DMS153 (cell line): ENCODE measurements at regions not wholly inside any gene's neighbourhood (a gene's known extent, or its start where the extent isn't known, plus 50 kb on each side); places are given as distances from the start of the nearest gene placed in this dataset.
"Not testable (repeated sequence)": the region's sequence is repeated elsewhere in the genome, so short reads cannot be mapped to it uniquely, and the experiment has no call there.

ENCODE experiments used
- DNase-seq: peaks from one replicate; lab custom pipeline; 2025; lab: John Stamatoyannopoulos, UW

DNA sequence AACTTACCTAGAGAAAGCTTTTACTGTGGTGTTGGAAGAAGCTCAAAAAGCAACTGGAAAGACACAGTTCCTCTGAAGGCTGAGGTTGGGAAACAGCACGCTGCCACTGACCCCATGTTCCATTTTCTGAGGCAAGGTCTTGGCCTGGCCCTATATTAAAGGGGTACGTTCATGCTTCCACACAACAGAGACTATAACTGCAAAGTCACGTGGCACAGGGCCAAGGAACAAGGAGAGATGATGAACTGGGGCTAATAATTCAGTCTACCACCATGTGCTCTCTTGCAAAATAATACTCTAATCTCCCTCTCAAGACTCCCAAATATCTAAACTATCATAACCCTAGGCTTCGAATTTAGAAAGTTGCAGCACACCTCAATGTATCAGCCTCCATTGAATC lies 381.6 kb downstream of the DSEL start:
- DNase-seq: no peak

DNA sequence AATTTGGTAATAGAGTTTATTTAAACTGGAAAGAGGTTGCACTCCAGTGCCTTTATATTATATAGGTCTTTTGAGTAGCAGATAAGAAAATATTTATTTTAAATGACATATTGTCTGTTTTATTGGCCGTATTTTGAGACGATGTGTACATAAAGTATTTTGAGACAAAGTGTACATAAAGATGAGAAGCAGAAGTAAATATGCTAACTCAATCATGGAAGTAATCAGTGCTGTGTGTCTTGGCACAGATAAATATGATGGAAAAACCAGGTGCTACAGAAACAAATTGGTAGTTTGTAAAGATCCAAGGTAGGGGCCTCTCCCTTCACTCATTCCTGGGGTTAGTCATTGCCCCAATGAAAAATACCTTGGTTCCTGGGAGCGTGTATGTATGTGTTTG lies 382.9 kb downstream of the DSEL start:
- peak; percentile 92 for DNase-seq

DNA sequence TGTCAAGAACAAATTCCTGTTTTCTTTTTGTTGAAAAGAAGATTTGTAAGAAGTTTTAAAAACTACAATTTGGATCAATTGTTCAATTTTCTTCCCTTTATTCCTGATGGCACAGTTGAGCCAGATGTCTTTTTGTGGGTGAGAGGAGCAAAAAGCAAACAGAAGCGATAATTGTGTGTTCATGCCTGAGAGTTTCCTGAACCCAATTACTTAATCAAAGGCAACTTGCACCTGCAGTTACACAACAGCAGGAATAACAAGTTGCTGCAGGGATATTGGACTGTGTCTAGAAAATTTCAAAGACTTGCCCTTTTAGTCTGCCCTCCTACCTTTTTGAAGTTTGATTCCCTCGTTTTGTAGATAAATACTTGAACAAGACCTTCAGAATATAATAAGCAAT lies 383.6 kb downstream of the DSEL start:
- peak; percentile 20 for DNase-seq

DNA sequence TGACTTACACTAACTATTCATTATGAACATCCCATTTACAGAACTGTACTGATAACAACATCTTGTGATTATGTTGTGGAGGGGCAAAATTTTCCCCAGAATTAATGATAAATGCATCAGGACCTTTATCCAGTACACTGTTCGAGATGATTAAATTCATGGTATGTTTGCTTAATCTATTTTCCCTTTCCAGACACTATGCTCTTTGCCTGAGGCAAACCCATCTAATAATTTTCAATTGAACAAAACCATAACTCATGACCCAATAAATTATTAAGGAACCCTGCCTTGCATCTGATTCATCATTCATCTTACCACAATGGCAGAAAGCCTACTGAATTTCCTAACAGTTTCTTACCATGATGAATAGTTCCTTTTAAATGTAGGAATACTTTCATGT lies 385.0 kb downstream of the DSEL start:
- no peak for DNase-seq

GRCh38 chr18:67126751-67127150 lies 389.8 kb downstream of the DSEL start:
- not testable (repeated sequence) for DNase-seq

DNA sequence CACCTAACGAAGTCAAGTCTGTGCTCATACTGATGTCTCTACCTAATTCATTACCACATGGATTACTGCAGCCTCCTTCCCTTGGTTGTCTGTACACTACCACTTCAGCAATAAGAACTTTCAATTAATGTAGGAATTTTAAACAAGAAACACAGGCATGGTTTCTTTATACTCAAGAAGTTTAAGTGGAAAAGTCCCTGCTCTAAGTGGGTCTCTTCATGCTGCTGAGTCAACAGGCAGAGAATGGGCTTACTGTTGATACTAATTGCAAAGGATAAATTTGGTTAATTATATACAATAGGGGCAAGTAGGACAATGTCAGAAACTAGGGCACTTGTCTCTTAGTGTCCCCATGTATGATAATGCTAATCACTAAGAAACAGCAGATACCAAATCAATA lies 392.6 kb downstream of the DSEL start:
- DNase-seq: no peak

DNA sequence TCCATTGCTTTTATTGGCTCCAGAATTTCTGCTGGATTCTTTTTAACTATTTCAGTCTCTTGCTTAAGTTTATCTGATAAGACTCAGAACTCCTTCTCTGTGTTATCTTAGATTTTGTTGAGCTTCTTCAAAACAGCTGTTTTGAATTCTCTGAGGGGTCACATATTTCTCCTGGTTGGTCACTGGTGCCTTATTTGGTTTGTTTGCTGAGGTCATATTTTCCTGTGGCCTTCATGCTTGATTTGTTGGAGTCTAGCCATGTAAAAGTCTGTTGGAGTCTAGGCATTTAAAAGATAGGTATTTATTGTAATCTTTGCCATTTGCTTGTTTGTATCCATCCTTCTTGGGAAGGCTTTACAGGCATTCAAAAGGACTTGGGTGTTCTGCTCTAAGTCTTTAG lies 398.7 kb downstream of the DSEL start:
- DNase-seq: no peak

DNA sequence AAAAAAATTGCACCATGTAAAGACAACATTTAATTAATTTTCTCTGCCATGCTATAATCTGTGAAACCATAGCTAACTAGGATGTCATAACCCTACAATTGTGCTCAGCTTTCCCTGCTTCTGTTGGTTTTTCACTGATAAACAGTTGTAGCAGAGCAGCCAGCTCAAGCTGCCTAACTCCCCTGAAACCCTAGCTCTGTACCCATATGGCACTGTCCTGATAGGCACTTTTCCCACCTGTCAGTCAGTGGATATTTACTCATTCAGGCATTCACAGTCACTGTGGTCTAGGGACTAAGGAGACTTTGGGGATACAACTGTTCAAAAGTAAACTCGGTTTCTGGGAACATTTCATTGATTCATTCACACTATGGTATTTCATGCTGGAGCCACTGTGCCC lies 407.0 kb downstream of the DSEL start:
- DNase-seq: no peak

- no peak for DNase-seq
Observed at GRCh38 chr18:67108894-67109293, 407.6 kb downstream of the DSEL start.

- no peak for DNase-seq
Observed at GRCh38 chr18:67104700-67105284, 411.7 kb downstream of the DSEL start.

DNA sequence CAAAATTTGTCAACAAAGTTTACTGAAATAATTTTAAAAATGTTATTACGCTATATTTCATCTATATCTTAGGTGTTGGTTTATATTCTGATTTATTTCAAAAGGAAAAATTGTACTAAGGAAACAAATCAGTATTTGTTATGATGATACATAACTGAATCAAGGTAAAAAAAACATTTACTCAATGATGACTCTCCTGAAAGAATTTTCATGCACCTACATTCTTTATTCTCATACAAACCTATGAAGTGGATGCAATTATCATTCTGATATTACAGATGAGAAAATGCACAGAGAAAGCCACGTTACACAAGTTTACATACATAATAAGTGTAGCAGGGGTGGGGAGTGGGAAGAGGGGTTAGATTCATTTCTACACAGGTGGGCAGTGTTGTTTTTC lies 422.4 kb downstream of the DSEL start:
- DNase-seq: no peak

GRCh38 chr18:67092141-67092540 lies 424.4 kb downstream of the DSEL start:
- DNase-seq: no peak

DNA sequence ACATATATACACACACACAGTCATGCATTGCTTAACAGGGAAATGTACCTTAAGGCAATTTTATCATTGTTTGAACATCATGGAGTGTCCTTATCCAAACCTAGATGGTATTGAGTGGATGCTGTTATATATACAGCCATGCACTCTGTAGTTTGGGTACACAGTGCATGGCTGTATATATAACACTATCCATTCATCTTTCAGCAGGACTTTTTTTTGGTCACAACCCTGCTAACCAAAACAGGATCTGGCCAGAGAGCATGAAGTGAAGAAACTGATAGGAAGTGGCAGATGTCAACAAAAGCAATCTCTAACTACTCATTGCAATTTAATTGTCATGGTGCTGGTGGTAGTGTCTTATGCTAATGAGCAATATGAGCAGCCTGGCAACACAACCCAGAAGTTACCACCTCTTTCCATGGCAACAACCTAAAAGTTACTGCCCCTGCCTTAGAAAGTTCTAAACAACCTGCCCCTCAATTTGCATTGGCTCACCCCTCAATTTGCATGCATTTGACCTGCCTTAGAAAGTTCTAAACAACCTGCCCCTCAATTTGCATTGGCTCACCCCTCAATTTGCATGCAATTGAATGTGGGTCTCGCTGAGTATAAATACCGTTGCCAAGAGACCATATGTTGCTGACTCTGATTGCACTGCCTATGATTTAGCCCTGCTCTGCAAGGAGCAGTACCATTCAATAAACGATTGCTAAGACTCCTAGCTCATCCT lies 434.9 kb downstream of the DSEL start:
- no peak for DNase-seq

DNA sequence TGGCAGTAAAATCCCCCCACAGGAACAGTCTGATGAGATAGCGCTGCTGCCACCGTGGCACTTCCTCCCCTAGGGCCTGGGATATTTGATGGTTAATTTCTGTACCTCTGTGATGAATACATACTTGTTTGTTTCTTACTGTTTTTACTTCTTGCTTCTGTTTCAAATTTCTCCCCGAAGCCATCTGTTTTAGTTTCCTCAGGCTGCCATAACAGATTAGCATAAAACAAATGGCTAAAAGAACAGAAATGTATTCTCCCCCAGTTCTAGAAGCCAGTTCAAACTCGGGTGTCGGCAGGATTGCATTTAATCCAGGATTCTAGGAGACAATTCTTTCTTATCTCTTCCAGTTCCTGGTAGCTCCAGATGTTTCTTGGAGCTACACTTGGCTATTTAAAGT lies 435.9 kb downstream of the DSEL start:
- DNase-seq: no peak

GRCh38 chr18:67074309-67074708 lies 442.2 kb downstream of the DSEL start:
- DNase-seq: no peak

GRCh38 chr18:67072791-67073190 lies 443.7 kb downstream of the DSEL start:
- no peak for DNase-seq

DNA sequence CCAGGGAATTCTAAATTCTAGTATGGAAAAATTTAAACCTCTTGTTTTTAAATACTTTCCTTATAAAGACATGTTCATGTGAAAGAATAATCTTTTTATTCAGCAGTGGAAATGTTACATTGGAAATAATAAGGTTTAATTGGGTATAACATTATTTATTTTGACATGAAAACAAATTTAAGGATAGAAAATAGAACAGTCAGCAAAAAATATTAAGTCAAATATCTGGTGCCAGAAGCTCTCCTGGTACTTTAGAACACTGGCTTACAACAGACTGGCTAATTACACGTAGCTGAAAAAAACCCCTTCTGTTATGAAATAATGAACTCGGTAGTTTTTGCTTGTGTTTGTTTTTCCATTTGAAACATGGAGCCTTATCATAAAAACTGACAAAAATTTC lies 447.9 kb downstream of the DSEL start:
- no peak for DNase-seq

DNA sequence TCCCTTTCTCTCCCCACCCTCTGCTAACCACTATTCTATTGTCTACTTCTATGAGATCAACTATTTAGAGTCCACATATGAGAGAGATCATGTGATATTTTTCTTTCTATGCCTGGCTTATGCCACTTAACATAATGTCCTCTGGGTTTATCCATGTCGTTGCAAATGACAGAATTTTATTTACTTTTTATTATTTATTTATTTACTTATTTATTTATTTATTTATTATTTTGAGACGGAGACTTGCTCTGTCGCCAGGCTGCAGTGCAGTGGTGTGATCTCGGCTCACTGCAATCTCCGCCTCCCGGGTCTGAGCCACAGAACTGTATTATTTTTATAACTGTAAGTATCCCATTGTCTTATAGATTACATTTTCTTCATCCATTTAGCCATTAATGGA lies 443.4 kb upstream of the CDH19 start:
- no peak for DNase-seq

GRCh38 chr18:67043276-67043675 lies 439.4 kb upstream of the CDH19 start:
- DNase-seq: no peak

DNA sequence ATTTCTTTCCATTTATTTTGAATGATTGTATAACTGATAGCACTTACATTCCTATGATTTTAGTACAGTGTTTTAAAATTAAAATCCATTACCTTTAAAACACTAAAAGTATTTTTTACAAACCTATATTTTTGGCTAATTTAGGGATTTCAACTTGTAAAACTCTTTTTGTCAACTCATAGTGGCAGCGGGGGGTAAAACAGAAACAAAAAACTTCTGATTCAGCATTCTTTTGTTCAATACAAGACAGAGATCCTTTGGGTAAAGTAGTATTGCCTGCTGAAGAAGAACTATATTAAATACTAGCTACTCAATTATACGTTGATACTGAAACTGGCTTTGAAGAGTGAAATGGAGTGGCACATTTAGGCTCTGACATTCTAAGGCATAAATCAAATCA lies 437.4 kb upstream of the CDH19 start:
- no peak for DNase-seq

GRCh38 chr18:67035026-67035425 lies 431.1 kb upstream of the CDH19 start:
- no peak for DNase-seq

DNA sequence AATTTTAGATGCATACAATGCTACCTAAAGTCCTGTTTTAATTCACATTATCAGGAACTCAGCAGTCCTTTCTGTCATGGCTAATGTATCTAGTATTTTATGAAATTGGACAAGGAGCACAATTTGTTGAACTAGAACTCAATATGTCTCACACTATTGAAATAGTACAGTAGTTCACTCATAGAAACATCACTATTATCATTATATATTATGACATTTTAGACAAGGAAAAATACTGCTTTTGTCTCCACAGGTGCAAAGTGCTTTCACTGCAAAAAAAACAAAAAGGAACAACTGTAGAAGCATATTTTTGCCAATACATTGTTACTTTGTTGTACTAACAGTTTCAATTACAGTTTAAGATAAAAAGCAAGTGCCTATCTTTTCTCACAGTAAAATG lies 419.2 kb upstream of the CDH19 start:
- no peak for DNase-seq

- DNase-seq: no peak
Observed at GRCh38 chr18:67010919-67011318, 407.0 kb upstream of the CDH19 start.

DNA sequence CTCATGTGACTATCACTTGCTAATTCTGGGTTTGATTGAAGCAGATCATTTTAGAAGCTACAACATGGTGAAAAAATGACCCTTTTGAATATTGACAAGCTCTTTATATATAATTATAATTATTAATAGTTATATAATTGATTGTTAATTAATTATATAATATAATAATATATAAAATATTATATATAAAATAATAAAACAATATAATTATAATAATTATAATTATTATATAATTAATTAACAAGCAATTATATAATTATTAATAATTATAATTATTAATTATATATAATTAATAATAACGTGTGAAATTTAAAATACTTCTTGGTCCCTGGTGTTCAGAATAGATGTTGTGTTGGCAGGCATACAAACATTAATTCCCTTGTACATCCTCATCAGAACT lies 404.1 kb upstream of the CDH19 start:
- no peak for DNase-seq
